Spleen (tissue), 7 donors: ENCODE measurements at regions not wholly inside any gene's neighbourhood (a gene's known extent, or its start where the extent isn't known, plus 50 kb on each side); places are given as distances from the start of the nearest gene placed in this dataset.

Source experiments
- CTCF ChIP-seq, 11 experiments: fragments of 200-600 bp in 7 of 11; fragments of 450-650 bp in 4 of 11; sonication (generic) in 4 of 11; IDR thresholded peaks in 8 of 11; conservative IDR thresholded peaks in 3 of 11; 1 replicate in 7 of 11; 2 replicates in 4 of 11; pipeline versions ENCODE4 v1.4.0 to v1.8.0; 2016 to 2021; ENCODE audit warnings: antibody characterized with exemption in 11 of 11, inconsistent platforms in 4 of 11, mild to moderate bottlenecking in 1 of 11
- POLR2A ChIP-seq, 3 donors: fragments of 450-650 bp; IDR thresholded peaks; one replicate each; pipeline ENCODE4 v1.5.1; 2017; ENCODE audit warnings: antibody characterized with exemption in 3 of 3, mild to moderate bottlenecking in 1 of 3
- donor health status: DM: no; HTN: no; CAD: no; lungs with moderate emphysema.
- donor health status: DM: no; HTN: no; CAD: no.
- donor health status: DM: no; HTN: no; CAD: no.

GRCh38 chr3:41002104-41002503, 197.2 kb upstream of the CTNNB1 start:
- TF ChIP-seq CTCF (IDR thresholded peaks at IDR 0.05 in 8 of 11, conservative IDR thresholded peaks at IDR 0.05 in 3 of 11) (no peak), POLR2A (IDR thresholded peaks at IDR 0.05) (no peak)
